ENCODE measurements at regions not wholly inside any gene's neighbourhood (a gene's known extent, or its start where the extent isn't known, plus 50 kb on each side); places are given as distances from the start of the nearest gene placed in this dataset.

DNA sequence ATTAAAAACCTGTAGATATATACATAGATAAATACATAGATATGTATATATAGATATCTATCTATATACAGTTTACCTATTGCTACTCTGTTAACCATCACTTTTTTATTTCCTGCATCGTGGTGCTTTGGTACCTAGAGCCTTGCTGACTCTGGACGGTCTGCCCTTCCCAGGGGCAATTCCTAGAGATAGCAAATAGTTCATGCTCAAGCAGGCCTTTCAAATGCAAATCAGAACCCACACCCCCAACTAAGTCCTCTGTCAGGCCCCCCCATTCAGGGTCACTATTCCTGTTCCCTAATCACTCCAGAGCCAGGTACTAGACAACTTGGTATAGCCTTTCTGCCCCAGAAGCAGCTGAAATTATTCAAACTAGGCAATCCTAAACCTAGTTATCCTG, 273.5 kb upstream of the ADGRL3 start (continued):
- no peak for TF ChIP-seq CTCF (IDR thresholded peaks at IDR 0.05; ENCODE audit: control extremely low read depth in 1 of 3, insufficient read depth in 1 of 3, low read depth in 1 of 3, low read length in 3 of 3)
